GM18499 (cell line): ENCODE measurements at regions not wholly inside any gene's neighbourhood (a gene's known extent, or its start where the extent isn't known, plus 50 kb on each side); places are given as distances from the start of the nearest gene placed in this dataset.

Experiments
- ATAC-seq: cut with Tn5 transposase; IDR thresholded peaks from one replicate; pipeline ENCODE4 v1.9.1; 2021; ENCODE audit warnings: moderate number of reproducible peaks; ENCODE audit not compliant: insufficient read depth, unreplicated experiment

GRCh38 chr7:115883629-115884028, 146.9 kb downstream of the TFEC start:
- no peak for ATAC-seq

- no peak for ATAC-seq
These were observed 149.1 kb downstream of the TFEC start for GRCh38 chr7:115881476-115881875.

- no peak for ATAC-seq
These were observed 151.4 kb downstream of the TFEC start for GRCh38 chr7:115879171-115879570.

- no peak for ATAC-seq
These were observed 160.8 kb downstream of the TFEC start for GRCh38 chr7:115869801-115870200.

GRCh38 chr7:115869190-115869589, 161.4 kb downstream of the TFEC start:
- ATAC-seq, result no peak

- no peak for ATAC-seq
These were observed 162.2 kb downstream of the TFEC start for GRCh38 chr7:115868369-115868768.

GRCh38 chr7:115864082-115864481, 166.5 kb downstream of the TFEC start:
- ATAC-seq, result no peak

GRCh38 chr7:115851291-115851690, 179.3 kb downstream of the TFEC start:
- no peak for ATAC-seq

GRCh38 chr7:115850774-115851173, 179.8 kb downstream of the TFEC start:
- ATAC-seq, result no peak

GRCh38 chr7:115844857-115845256, 185.7 kb downstream of the TFEC start:
- ATAC-seq, result no peak

GRCh38 chr7:115840702-115841101, 189.9 kb downstream of the TFEC start:
- ATAC-seq, result no peak

GRCh38 chr7:115838829-115839228, 191.7 kb downstream of the TFEC start:
- ATAC-seq, result no peak

GRCh38 chr7:115831371-115831770, 199.2 kb downstream of the TFEC start:
- ATAC-seq, result no peak

- peak; percentile 54 for ATAC-seq
These were observed 203.1 kb downstream of the TFEC start for GRCh38 chr7:115827305-115828045.

- ATAC-seq, result no peak
These were observed 205.0 kb downstream of the TFEC start for GRCh38 chr7:115825456-115826115.

GRCh38 chr7:115822801-115823200, 207.8 kb downstream of the TFEC start:
- ATAC-seq, result no peak

GRCh38 chr7:115822380-115822779, 208.2 kb downstream of the TFEC start:
- no peak for ATAC-seq

- no peak for ATAC-seq
These were observed 214.1 kb downstream of the TFEC start for GRCh38 chr7:115816318-115816974.

- ATAC-seq, result no peak
These were observed 217.8 kb downstream of the TFEC start for GRCh38 chr7:115812794-115813193.

- no peak for ATAC-seq
These were observed 225.1 kb downstream of the TFEC start for GRCh38 chr7:115805458-115805857.

- no peak for ATAC-seq
These were observed 228.1 kb downstream of the TFEC start for GRCh38 chr7:115802415-115802814.
